Parathyroid adenoma (tissue), 2 donors: ENCODE measurements at regions not wholly inside any gene's neighbourhood (a gene's known extent, or its start where the extent isn't known, plus 50 kb on each side); places are given as distances from the start of the nearest gene placed in this dataset.

ENCODE experiments used
- H2AFZ ChIP-seq: fragments of 300-600 bp; sonication (generic); one replicate; pipeline ENCODE4 v1.7.0; 2017; ENCODE audit warnings: antibody characterized with exemption, mild to moderate bottlenecking
- H3K27ac ChIP-seq: fragments of 300-600 bp; sonication (generic); one replicate; pipeline ENCODE4 v1.7.0; 2017
- H3K27me3 ChIP-seq: fragments of 300-600 bp; sonication (generic); one replicate; pipeline ENCODE4 v1.7.0; 2017; ENCODE audit warnings: low read length; ENCODE audit not compliant: control insufficient read depth, insufficient read depth
- H3K36me3 ChIP-seq: fragments of 300-600 bp; sonication (generic); one replicate; pipeline ENCODE4 v1.7.0; 2017; ENCODE audit warnings: low read length; ENCODE audit not compliant: control insufficient read depth, insufficient read depth
- H3K4me1 ChIP-seq: fragments of 300-600 bp; sonication (generic); one replicate; pipeline ENCODE4 v1.7.0; 2017; ENCODE audit warnings: control low read depth
- H3K4me2 ChIP-seq: fragments of 300-600 bp; sonication (generic); one replicate; pipeline ENCODE4 v1.7.0; 2017; ENCODE audit warnings: low read length
- H3K4me3 ChIP-seq: fragments of 300-600 bp; sonication (generic); one replicate; pipeline ENCODE4 v1.7.0; 2017; ENCODE audit warnings: low read depth, low read length
- H3K79me2 ChIP-seq: fragments of 300-600 bp; sonication (generic); one replicate; pipeline ENCODE4 v1.7.0; 2017; ENCODE audit warnings: control low read depth
- H3K9ac ChIP-seq: fragments of 300-600 bp; sonication (generic); one replicate; pipeline ENCODE4 v1.7.0; 2017; ENCODE audit warnings: mild to moderate bottlenecking
- H3K9me3 ChIP-seq: fragments of 300-600 bp; sonication (generic); one replicate; pipeline ENCODE4 v1.7.0; 2017; ENCODE audit warnings: low read length; ENCODE audit not compliant: control insufficient read depth
- CTCF ChIP-seq: fragments of 300-600 bp; sonication (generic); IDR thresholded peaks from one replicate; pipeline ENCODE4 v1.7.0; 2017; ENCODE audit warnings: antibody characterized with exemption, mild to moderate bottlenecking
- donor health status: primary hyperparathyroidism.

- H3K4me2 ChIP-seq, result no peak overlapping the region
- no peak overlapping the region for H3K9ac ChIP-seq
- no peak overlapping the region for H3K4me3 ChIP-seq
- no peaks in the 10 kb centered on the region for H3K27me3 ChIP-seq
- H3K27ac ChIP-seq, result no peak overlapping the region
- no peak overlapping the region for H2AFZ ChIP-seq
- H3K36me3 ChIP-seq, result no peaks in the 10 kb centered on the region
- no peak for TF ChIP-seq CTCF
- H3K9me3 ChIP-seq, result no peaks in the 10 kb centered on the region
- no peaks in the 10 kb centered on the region for H3K79me2 ChIP-seq
- H3K4me1 ChIP-seq, result no peaks in the 10 kb centered on the region
These were observed 958.8 kb upstream of the NR2F2 start for GRCh38 chr15:95371664-95372063.

DNA sequence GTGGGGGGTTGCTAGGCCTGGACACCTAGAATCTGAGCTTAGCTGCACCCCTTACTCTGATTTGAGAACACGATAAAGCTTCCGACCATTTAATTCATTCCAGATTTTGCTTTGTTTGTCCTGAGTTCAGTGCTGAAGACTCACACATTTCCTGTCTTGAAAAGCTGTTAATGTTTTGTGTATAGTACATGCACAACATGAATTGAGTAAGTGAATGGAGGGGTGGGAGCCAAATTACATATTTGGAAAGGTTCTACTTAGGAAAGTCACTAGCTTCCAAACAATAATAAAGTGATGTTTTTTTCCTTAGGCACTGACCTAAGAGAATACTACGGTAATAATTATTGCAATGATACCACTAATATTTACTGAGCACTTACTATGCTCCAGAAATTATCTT, 955.2 kb upstream of the NR2F2 start:
- H3K4me2 ChIP-seq, result no peak overlapping the region
- H3K4me3 ChIP-seq, result no peak overlapping the region
- no peaks in the 10 kb centered on the region for H3K4me1 ChIP-seq
- H3K36me3 ChIP-seq, result no peaks in the 10 kb centered on the region
- H3K9me3 ChIP-seq, result no peaks in the 10 kb centered on the region
- TF ChIP-seq CTCF, result no peak
- no peaks in the 10 kb centered on the region for H3K27me3 ChIP-seq
- H3K79me2 ChIP-seq, result no peaks in the 10 kb centered on the region
- no peak overlapping the region for H2AFZ ChIP-seq
- H3K9ac ChIP-seq, result no peak overlapping the region
- no peak overlapping the region for H3K27ac ChIP-seq

GRCh38 chr15:95377258-95377852, 953.1 kb upstream of the NR2F2 start:
- no peaks in the 10 kb centered on the region for H3K27me3 ChIP-seq
- H3K27ac ChIP-seq, result no peak overlapping the region
- no peak for TF ChIP-seq CTCF
- H3K36me3 ChIP-seq, result no peaks in the 10 kb centered on the region
- no peaks in the 10 kb centered on the region for H3K9me3 ChIP-seq
- no peak overlapping the region for H3K9ac ChIP-seq
- H3K4me3 ChIP-seq, result no peak overlapping the region
- no peaks in the 10 kb centered on the region for H3K4me1 ChIP-seq
- no peaks in the 10 kb centered on the region for H3K79me2 ChIP-seq
- no peak overlapping the region for H3K4me2 ChIP-seq
- no peak overlapping the region for H2AFZ ChIP-seq

- no peak for TF ChIP-seq CTCF
- H3K9ac ChIP-seq, result no peak overlapping the region
- no peaks in the 10 kb centered on the region for H3K9me3 ChIP-seq
- no peaks in the 10 kb centered on the region for H3K79me2 ChIP-seq
- no peaks in the 10 kb centered on the region for H3K4me1 ChIP-seq
- H3K27ac ChIP-seq, result no peak overlapping the region
- H3K27me3 ChIP-seq, result no peaks in the 10 kb centered on the region
- no peak overlapping the region for H3K4me2 ChIP-seq
- H3K4me3 ChIP-seq, result no peak overlapping the region
- H3K36me3 ChIP-seq, result no peaks in the 10 kb centered on the region
- H2AFZ ChIP-seq, result no peak overlapping the region
These were observed 936.1 kb upstream of the NR2F2 start for GRCh38 chr15:95394186-95395067.
